NCI-H345 treated with DMSO at 0.1 percent for 48 hours (cell line): ENCODE measurements at regions not wholly inside any gene's neighbourhood (a gene's known extent, or its start where the extent isn't known, plus 50 kb on each side); places are given as distances from the start of the nearest gene placed in this dataset.
"Not testable (repeated sequence)": the region's sequence is repeated elsewhere in the genome, so short reads cannot be mapped to it uniquely, and the experiment has no call there.

Experiments
- DNase-seq: peaks from one replicate; lab custom pipeline; 2025; ENCODE audit not compliant: unreplicated experiment; lab: John Stamatoyannopoulos, UW

DNA sequence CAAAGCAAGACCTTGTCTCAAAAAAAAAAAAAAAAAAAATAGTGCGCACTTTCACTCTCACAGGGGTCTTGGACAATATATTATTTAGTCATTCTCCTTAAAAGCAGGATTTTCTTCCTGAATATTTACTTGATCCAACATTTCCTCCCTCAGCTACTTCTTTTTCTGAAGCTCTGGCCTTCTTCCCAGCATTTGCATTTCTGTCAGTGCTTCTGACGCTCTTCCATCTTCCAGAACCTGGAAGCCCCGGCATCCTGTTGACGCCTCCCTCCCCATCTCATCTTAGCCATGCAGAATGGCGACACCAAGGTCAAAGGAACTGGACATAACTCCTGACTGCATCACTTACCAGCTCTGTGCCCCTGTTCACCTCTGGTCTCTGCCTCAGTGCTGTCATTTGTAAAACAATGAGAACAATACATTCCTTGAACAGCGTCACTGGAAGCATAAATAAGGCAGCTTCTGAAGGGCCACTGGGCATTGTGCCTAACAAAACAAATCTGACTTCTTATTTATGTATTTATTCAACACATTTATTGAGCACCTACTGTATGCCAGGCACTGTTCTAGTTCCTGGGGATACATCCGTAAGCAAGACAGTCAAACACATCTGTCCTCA is 90.9 kb upstream of the MDM1 start:
- DNase-seq, result no peak

DNA sequence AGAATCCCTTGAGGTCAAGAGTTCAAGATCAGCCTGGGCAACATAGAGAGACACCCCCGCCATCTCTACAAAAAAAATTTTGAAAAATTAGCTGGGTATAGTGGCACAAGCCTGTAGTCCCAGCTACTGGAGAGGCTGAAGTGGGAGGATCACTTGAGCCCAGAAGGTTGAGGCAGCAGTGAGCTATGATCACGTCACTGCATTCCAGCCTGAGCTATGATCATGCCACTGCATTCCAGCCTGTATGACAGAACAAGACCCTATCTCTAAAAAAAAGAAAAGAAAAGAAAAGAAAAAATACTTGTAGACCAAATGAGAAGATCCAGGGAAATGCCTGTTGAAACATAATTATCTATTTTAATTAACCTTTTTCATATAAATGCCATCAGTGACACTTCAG is 93.8 kb upstream of the MDM1 start:
- no peak for DNase-seq

DNA sequence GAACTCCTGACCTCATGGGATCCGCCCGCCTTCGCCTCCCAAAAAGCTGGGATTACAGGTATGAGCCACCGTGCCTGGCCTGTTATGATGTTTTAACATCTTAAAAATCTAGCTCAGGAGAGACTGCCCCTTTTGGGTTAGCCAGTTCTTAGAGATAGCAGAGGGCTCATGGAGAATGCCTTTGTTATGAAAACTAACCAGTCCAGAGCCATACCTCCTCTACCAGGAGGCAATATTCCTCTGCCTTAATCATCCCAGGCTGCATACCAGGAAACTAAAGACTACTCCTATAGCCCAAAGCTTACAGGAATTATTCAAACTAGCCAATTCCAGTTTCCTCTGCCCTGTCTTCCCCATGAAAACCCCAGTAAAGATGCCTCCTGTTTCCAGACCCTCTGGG is 96.0 kb upstream of the MDM1 start:
- DNase-seq, result no peak

DNA sequence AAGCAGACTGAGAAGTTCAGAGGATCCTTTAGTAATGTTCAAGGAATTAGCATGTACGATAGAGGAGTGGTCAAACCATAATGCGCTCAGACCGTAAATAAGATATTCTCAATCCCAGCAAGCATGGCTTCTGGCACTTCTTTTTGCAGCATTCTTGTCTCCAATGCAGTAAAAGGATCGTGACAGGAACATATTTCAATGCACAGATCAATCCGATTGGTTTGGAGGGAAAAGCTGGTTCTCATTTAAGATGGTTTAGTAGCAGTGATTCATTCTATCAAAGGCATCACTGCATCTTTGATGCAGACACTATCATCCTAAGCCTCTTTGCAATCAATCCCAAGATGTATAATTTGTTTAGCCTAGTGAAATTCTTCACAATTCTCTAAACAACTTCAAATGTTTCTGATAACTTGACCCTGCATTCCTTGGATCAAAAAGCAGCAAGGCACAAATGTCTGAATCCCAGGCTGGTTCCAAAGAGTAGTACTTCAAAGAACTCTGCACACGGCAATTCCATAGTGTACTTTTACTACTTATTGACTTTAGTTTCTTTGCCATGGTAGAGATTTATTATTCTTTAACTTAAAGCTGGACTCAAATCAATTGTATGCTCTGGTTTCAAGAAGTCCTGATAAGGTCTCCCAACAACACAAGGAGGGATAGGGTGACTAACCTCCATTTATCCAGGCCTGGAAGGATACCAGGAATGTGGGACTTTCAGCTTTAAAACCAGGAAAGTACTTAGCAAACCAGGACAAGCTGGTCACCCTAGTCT is 96.8 kb upstream of the MDM1 start:
- no peak for DNase-seq

DNA sequence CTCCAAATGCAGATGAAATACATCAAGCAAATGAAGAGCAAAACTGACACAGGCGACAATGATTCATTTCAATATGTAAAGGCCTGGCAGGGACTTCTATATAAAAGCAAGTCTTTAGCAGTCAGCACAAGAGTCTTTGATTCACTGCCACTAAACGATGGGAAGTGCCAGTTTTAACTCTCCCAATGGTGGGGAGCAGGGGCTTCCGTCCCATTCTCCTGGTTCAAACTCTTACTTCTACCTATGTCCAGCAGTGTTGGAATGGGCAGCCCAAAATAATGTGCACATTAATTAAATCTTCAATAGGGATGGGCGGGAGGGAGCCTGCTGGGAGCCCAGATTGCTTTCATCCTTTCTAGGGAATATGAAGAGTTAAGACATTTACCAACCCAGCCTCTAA is 97.5 kb upstream of the MDM1 start:
- no peak for DNase-seq

DNA sequence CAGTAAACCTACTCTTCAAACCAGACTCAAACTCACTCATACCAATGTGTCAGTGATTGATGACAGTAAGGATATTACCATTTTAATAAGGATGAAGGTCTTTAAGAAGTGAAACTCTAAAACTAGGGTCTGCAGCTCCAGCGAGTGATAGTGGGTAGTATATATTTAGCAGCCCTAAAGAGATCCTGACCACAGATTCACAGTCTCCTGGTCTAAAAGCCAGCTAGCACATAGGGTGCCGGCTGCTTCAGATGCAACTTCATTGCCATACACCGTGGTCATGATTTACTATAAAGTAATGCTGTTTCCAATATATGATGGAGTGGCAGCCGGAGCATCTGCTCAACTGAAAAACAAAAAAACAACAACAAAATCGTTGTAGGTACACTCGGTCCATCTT is 99.6 kb upstream of the MDM1 start:
- no peak for DNase-seq

DNA sequence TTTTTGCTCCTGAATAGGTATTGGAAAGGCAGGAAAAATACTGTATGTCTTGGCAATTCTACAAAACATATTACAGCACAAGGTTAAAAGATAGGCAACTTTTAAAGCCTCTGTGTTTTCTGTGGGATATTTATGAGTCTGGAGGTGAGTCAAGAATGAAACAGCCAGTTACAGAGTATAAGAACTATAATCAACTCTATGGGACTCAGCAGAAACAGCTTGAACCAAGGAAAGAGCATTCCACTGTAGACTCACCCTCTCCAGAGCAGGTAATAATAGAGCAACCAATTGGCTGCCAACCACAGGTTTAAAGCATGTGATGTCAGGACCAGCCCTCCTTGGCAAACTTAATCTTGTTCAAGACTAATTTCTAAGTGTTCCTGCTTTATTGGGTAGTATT is 100.5 kb upstream of the MDM1 start:
- no peak for DNase-seq

DNA sequence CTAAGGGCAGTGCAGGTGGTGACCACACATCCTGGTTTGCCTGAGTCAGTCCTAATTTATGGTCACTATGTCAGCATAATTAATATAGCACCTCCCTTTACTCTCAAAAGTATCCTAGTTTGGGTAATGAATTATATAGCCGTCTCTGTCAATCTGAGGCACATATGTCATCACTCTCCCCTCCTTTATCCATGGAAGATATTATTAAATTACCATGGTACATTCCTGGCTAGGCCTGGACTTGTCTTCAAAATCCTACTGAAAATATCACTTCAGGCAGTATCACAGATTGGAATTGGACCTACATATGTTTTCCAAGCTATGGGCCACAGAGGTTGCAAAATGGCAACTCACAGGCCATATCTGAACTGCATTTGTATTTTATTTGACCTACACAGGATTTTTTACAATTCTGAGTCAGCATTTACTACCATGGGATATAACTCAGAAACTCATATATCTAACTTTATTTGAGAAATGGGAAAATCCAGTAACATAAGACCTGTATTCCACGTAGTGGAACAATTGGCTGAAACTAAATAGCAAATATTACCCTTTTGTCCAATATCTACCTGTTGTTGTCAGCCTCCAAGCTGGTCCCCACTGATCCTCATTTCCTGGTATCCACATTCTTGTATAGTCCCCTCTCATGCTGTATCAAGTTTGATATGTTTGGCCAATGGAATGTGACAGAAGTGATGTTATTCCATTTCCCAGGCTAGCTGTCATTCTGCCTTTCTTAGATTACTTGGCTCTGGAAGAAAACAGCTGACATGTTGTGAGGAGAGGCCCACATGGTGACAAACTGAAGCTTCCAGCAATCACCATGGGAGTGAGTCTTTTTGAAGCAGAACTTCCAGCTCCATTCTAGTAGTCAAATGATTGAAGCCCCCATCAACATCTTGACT is 102.5 kb upstream of the MDM1 start:
- no peak for DNase-seq

DNA sequence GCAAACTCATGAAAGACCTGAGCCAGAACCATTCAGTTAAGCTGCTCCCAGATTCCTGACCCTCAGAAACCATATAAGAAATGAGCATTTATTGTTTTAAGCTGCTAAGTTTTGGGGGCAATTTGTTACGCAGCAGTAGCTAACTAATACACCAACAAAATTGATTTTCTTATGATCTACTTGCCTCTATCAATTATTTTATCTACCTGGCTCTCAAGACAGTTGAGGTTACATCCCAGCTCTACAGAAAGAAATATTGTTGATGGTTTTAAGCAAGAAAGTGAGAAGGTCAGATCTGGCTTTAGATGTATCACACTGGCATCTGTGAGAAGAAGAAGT is 103.1 kb upstream of the MDM1 start:
- DNase-seq, result no peak

DNA sequence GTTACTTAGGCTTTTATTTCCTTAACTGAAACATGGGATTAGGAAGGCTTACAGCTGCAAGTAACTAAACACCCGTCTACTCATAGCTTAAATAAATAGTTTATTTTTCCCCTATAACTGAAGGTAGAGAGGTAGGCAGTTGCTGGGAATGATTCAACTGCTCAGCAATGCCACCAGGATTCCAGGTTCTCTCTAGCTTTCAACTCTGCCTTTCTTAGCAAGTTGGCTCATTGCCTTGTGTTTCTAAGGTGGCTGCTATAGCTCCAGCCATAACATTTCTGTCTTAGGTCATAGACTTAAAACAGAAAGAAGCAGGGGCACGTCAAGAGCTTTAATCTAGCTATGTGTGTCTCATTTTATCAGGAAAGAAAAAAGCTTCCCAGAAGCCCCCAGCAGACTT is 103.7 kb upstream of the MDM1 start:
- DNase-seq, result no peak

DNA sequence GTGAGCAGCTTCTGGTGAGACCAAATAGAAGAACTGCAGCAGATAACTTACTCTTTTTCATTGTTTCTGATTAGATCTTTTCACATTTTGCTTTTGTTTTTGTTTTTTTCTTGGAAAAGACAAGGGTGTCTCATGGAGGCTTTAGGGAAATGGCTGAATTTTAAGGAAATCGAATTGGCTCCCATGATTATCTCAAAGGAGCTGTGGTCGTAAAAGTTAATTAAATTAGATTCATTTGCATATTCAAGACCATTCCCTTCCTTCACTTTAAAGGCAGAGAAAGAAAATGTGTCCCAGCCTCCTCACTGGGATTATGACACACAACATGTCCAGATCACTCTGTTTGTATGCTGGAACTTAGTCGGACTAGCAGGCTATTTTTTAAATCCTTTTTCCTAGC is 106.4 kb upstream of the MDM1 start:
- no peak for DNase-seq

DNA sequence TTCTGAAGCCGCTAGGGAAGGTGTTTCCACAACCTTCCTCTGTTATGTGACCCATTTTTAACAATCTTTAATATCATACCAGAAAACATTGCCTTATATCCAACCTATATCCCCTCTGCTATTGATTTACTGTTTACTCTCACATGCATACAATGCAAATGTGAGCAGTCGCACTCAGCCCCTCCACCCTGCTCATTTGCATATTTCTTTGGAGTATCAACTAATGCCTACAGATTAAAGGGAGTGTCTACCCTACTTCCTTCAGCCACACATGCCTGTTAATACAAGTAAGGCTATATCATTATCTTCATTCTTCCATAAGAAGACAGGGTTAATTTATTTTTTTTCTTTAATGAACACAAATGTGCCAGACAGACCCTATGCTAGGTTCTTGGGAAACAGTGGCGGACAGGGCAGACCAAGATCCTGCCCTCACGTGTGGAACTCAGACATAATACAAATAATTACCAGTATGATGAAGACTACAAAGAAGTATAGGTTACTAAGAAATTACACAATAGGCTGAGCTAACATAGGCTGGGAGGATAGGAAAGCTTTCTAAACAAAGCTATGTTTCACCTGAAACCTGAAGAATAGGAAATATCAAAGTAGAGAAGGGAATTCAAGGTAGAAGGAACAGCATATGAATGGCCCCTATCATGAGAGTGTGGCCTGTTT is 107.3 kb upstream of the MDM1 start:
- DNase-seq, result no peak

DNA sequence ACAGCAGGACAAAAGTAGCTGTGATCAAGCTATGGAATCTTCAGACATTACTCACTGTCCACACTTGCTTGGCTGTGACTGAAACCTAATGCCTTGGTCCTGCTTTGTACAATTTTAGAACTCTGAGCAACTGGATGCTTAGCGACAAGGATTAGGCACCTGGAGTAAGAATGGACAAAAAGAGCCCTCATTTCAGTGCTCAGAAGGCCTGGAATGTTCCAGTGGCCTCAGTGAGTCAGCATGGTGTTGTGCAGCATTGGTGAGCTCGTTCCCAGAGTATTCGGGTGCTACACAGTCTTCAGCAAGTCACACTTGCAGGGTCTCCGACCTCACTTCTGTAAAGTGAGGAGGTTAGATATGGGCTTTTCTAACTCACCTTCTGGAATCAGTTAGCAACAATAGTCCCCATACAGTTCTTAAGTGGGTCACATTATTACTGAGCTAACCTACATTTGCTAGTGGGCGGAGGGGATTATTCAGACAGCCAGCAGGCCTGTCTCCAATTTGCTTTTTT is 108.0 kb upstream of the MDM1 start:
- no peak for DNase-seq

DNA sequence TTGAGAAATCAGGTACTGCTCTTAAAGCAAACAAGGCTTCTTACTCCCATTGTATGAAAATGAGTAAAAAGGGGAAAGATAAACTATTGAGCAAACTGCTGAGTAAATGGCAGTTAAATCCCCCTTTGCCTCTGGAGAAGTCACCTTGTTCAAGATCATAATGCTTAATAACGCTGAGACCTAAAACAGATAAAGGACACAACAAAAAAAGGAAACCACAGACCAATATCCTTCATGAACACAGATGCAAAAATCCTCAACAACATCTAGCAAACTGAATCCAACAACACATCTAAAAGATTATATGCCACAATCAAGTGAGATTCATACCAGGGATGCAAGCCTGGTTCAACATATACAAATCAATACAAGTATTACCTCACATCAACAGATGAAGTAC is 109.0 kb upstream of the MDM1 start:
- no peak for DNase-seq

DNA sequence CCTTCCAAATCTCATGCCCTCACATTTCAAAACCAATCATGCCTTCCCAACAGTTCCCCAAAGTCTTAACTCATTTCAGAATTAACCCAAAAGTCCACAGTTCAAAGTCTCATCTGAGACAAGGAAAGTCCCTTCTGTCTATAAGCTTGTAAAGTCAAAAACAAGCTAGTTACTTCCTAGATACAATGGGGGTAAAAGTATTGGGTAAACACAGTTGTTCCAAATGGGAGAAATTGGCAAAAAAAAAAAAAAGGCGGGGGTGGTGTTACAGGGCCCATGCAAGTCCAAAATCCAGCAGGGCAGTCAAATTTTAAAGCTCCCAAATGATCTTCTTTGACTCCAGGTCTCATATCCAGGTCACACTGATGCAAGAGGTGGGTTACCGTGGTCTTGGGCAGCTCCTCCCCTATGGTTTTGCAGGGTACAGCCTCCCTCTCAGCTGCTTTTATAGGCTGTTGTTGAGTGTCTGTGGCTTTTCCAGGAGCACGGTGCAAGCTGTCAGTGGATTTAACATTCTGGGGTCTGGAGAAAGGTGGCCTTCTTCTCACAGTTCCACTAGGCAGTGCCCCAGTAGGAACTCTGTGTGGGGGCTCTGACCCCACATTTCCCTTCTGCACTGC is 110.3 kb upstream of the MDM1 start:
- not testable (repeated sequence) for DNase-seq

DNA sequence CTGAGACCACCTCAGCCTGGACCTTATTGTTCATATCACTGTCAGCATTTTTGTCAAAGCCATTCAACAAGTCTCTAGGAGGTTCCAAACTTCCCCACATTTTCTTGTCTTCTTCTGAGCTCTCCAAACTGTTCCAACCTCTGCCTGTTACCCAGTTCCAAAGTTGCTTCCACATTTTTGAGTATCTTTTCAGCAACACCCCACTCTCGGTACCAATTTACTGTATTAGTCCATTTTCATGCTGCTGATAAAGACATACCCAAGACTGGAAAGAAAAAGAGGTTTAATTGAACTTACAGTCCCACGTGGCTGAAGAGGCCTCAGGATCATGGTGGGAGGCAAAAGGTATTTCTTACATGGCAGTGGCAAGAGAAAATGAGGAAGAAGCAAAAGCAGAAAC is 111.5 kb upstream of the MDM1 start:
- not testable (repeated sequence) for DNase-seq

DNA sequence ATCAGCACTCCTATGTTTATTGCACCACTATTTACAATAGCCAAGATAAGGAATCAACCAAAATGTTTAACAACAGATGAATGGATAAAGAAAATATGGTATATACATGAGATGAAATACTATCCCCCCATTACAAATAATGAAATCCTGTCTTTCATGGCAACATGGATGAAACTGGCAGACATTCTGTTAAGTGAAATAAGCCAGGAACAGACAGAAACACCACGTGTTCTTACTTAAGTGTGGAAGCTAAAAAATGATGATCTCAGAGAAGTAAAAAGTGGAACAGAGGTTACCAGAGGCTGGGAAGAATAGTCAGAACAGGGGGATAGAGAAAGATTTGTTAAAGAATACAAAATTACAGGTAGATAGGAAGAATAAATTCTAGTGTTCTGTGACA is 113.7 kb upstream of the MDM1 start:
- no peak for DNase-seq

DNA sequence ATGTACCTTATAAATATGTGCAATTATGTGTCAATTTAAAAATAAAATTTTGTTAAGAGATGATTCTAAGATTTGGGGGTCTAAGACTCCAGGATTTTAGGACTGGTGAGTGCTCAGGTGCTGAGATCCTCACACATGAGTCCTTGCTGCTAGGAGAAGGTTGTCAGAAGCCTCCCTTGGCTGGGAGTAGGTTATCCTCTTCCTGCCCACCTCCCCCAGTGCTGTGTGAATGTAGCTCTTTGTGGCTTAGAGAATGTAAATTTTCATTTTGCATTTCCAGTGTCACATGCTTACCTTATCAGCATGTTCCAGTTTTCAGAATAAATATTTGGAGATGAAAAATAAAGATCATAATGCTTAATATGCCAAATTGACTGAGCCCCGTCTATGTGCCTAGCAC is 114.2 kb upstream of the MDM1 start:
- no peak for DNase-seq

DNA sequence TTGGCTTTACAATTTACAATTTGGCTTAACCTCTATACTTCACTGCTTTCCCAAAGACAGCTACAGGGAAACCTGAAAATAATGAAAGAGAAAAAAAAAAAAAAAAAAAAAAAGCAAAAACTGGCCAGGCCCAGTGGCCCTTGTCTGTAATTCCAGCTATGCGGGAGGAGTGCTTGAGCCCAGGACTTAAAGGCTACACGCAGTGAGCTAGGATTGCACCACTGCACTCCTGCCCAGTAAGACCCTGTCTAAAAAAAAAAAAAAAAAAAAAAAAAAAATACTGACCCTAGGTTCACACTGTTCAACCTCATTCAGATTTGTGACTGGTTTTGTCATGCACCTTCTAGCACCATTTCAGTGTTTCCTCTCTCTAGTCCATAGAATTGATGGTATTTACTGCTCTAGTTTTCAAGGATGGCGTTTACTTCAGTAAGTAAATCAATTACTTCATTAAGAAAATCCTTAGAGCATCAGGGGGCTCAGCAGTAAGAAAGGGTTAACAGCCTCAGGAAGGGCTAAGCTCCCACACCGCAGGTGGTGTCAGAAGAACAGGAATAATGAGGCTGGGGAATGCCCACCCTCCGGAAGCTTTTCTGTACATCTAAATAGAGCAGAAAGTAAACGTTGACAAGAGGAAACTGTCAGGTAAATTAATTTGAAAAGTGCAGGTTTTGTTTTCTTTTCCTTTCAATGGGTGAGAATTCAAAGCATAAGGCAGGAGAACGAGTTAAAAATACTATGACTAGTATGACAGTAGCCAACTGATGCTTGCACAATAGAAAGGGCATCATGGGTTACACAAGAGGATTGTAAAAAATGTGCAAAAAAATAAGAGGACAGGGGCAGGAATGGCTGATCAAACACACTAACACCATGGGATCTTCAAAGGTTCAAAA is 115.0 kb upstream of the MDM1 start:
- peak; percentile 88 for DNase-seq

DNA sequence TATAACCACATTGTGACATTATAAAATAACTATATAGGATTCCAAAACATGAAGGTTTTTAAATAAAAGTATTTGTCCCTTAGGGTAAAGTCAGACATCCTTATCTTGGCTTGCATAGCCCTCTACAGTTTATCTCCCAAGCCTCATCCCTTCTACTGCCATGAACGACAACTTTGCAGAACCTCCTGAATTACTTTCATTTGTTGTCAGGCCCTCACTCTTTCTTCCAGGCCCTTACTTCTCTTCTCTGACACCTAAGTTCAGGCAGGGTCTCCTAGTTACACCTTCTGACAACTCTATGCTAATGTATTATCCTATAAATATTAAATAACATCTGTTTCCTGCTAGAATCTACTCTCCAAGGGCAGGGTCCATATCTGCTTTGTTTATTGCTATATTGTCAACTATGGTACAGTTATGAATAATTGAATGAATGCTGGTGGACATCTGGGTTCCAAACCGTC is 115.7 kb upstream of the MDM1 start:
- DNase-seq, result no peak
